ENCODE measurements at regions not wholly inside any gene's neighbourhood (a gene's known extent, or its start where the extent isn't known, plus 50 kb on each side); places are given as distances from the start of the nearest gene placed in this dataset.
"Not testable (repeated sequence)": the region's sequence is repeated elsewhere in the genome, so short reads cannot be mapped to it uniquely, and the experiment has no call there.

DNA sequence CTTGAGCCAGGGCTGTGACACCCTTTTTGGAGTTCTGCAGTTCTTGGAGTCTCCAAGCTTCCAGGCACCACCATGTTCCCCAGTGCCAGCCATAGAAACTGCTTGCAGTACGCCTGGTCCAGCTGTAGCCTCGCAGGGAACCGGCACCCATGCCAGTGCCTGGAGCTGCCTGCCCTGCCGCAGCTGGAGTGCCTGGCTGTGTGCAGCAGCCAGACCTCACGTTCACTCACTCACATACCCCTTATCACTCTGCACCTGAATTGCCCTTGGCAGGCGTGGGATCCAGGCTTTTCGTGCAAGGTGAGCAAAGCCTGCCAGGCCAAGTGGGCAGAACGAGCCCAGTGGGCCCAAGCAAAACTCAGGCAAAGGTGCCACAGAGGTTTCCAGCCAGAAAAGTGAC lies 77.8 kb upstream of the SHB start:
- intact Hi-C loops (cut with DNase I), result no loop called here
- DNase-seq (ENCODE audit: low spot score), result no peak

DNA sequence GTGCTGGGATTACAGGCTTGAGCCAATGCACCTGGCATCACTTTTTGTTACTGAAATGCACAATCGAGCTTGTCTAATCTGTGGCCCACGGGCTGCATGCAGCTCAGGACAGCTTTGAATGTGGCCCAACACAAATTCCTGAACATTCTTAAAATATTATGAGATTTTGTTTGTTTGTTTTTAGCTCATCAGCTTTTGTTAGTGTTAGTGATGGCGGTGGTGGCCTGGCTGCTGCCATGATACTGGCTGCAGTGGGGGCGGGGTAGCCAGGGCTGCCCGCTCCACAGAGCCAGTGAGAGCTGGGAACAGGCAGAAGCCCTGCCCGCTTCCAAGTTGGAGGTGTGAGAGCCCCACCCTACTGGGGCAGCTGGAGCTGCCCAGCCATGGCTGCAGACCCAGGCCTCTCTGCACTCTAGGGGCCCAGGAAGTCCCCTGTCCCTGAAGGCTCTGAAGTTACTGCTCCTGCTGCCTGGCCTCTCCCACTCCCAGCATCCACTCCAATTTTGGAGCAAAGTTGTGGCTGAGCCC lies 76.6 kb upstream of the SHB start:
- intact Hi-C loops (cut with DNase I), result no loop called here

GRCh38 chr9:38144421-38144820 lies 75.4 kb upstream of the SHB start:
- intact Hi-C loops (cut with DNase I), result no loop called here
- no peak for DNase-seq (ENCODE audit: low spot score)

More for the DNA sequence above, 76.6 kb upstream of the SHB start:
- no peak for DNase-seq (ENCODE audit: low spot score)

DNA sequence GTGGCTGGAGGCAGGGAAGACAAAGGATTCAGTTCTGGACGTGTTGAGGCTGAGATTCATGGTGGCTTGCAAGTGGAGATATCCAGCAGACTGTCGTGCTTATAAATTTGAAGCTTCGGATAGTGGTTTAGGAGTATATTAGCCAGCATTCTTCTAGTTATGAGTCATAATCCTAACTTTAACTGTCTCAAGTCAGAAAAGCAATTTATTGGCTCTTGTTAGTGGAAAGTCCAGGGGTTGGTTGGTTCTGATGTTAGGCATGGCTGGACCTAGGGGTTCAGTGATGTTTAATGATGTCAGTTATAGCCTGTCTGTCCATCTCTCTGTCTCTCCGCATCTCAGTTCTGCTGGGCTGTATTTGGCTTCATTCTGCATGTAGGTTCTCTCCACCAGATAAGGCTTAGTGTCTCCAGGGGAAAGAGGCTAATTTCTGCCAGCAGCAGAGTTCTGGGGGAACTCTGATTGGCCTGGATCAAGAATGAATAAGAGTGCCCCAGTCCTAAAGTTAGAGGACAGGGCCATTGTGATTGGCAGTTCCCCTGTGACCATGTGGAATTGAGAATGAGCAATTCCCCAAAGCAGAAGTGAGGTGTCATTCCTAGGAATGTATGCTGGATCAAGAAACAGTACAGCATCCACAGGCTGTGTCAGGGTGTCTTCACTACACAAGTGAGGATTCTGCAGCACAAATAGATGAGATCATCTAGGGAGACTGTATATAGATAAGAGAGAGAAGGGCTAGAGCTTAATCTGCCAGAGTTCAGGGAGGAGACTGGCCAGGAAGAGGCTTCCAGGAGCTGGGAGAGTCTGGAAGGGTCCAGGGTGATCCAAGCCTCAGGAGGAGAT lies 72.9 kb upstream of the SHB start:
- intact Hi-C loops (cut with DNase I), result no loop called here
- no peak for DNase-seq (ENCODE audit: low spot score)

- intact Hi-C loops (cut with DNase I), result no loop called here
- DNase-seq (ENCODE audit: low spot score), result no peak
These were observed 69.2 kb upstream of the SHB start for GRCh38 chr9:38138276-38138675.

DNA sequence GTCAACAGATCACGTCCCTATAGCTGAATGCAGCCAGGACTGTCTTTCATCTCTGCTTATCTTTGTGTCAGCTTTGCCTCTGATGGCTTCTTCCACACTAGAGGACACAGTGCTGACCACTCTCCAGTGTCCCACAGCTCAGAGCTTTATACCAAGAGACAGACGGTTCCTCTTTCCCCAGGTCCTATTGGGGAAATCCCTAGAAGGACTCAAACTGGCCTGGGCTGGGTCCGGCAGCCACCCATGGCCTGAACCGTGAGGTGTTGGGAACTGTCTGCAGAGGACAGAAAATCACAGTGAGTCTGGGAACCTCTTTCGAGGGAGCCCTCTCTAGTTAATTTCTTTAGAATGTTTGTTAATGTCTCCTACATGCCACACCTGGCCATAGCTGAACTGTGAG lies 68.3 kb upstream of the SHB start:
- intact Hi-C loops (cut with DNase I), result no loop called here
- no peak for DNase-seq (ENCODE audit: low spot score)

GRCh38 chr9:38136386-38136785 lies 67.4 kb upstream of the SHB start:
- intact Hi-C loops (cut with DNase I), result no loop called here
- DNase-seq (ENCODE audit: low spot score), result no peak

DNA sequence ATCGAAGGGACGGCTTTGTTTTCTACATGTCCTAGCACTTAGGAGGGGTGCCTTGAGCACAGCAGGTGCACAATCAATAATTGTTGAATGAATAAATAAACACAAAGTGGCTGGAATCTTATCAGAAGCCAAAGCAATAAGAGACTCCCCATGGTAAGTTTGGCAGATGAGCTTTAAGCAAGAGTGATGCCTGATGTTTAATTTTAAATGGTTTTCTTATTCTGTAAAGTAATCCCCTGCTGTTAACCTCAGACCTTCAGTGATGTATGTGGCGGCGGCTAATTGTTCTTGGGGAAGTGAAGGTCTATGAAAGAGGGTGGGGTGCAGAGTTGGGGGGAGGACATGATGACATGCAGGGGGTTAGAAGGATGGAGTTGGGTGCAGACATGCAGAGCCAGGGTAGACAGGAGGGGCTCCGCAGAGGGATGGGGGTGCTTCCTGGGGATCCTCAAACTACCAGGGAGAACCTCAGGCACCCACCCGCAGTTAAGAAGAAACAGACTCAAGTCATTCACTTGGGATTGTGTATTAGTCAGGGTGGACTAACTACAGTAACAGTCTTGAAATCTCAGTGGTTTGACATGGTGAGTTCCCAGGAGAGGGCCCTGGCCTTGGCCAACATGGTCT lies 65.7 kb upstream of the SHB start:
- no peak for DNase-seq (ENCODE audit: low spot score)
- intact Hi-C loops (cut with DNase I), result no loop called here

GRCh38 chr9:38133595-38133994 lies 64.6 kb upstream of the SHB start:
- intact Hi-C loops (cut with DNase I), result no loop called here
- DNase-seq (ENCODE audit: low spot score), result no peak

DNA sequence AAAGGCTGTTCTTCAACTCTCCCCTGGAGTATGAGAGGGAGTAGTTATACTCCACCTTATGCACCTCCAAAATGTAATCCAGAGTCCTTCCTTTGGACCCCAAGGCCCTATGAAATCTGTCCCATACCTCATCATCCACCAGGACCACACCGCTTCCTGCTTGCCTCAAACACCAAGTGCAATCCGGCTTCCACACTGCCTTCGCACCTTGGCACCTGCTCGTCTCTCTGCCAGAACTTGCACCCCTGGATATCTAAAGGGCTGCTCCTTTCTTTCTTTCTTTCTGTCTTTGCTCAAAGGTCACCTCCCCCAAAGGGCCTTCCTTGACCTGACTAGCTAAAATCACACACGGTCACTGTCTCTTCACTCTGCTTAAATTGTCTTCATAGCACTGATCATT lies 63.9 kb upstream of the SHB start:
- no peak for DNase-seq (ENCODE audit: low spot score)
- intact Hi-C loops (cut with DNase I), result no loop called here

DNA sequence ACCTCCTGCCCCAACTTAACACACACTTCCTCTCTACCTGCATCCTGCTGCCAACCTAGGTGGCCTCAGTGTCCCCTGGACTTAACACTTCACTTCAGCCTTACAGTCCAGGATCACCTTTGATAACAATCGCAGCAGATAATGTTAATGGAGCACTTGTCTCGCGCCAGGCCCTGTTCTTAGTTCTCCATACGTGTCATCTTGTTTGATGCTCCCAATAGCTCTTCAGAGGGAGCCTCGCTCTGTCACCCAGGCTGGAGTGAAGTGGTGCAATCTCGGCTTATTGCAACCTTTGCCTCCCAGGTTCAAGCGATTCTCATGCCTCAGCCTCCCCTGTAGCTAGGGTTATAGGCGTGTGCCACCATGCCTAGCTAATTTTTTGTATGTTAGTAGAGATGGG lies 62.7 kb upstream of the SHB start:
- intact Hi-C loops (cut with DNase I), result no loop called here
- DNase-seq (ENCODE audit: low spot score), result no peak

GRCh38 chr9:38130724-38131123 lies 61.7 kb upstream of the SHB start:
- no peak for DNase-seq (ENCODE audit: low spot score)
- intact Hi-C loops (cut with DNase I), result no loop called here

- DNase-seq (ENCODE audit: low spot score), result no peak
- intact Hi-C loops (cut with DNase I), result no loop called here
These were observed 60.3 kb upstream of the SHB start for GRCh38 chr9:38129366-38129765.

- intact Hi-C loops (cut with DNase I), result no loop called here
- no peak for DNase-seq (ENCODE audit: low spot score)
These were observed 59.8 kb upstream of the SHB start for GRCh38 chr9:38128752-38129270.

DNA sequence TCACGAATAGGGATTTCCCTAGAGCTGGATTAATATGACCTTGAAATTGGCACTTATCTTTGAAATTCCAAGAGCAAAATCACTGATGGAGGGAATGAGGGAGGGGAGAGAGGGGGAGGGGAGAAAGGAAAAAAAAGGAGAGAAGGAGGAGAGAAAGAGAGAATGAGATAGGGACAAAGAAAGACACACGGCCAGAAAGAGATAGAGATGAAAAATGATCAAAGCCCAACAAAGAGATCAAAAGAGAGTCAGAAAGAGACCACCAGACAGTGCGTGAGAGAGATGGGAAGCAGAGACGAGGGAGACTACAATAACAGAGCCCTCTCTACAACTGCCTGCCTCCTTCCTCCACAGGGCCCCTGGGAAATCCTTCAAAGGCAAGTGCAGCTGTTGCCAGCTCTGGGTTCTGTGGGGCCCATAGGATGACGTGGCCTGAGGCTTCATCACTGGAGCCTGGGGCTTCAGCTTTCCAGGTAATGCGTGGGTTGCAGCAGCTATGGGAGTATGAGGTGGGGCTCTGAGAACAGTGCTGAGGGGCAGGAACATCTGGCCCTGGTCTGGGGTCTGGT lies 58.3 kb upstream of the SHB start:
- intact Hi-C loops (cut with DNase I), result no loop called here

DNA sequence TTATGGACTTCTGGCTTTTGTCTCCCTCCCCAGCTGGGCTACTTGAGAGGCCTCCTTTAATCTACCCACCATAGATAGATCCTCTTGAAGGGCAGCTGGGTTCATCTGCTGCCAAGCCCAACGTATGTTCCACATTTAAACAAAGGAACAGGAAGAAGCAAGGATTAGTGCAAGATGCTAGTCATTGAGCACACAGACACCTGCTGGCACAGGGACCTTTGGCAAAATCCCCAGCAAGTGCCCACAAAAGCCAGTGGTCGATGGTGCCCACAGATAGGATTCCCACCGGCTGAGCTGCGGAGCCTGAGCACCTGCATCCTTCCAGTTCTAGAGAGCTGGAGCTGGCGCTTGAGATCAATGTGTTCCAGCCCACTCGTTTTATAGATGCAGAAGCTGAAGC lies 57.7 kb upstream of the SHB start:
- intact Hi-C loops (cut with DNase I), result no loop called here
- DNase-seq (ENCODE audit: low spot score), result no peak

More for the DNA sequence above, 58.3 kb upstream of the SHB start:
- no peak for DNase-seq (ENCODE audit: low spot score)

GRCh38 chr9:38125889-38126288 lies 56.9 kb upstream of the SHB start:
- intact Hi-C loops (cut with DNase I), result no loop called here
- no peak for DNase-seq (ENCODE audit: low spot score)

DNA sequence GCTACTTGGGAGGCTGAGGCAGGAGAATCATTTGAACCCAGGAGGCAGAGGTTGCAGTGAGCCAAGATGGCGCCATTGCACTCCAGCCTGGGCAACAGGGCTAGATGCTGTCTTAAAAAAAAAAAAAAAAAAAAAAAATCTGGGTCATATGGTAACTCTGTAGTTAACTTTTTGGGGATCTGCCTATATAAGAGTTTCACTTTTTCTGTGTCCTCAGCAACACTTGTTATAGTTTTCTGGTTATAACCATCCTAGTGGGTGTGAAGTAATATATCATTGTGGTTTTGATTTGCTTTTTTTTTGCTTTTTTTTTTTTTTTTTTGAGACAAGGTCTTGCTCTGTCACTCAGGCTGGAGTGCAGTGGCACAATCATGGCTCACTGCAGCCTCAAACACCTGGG lies 54.3 kb upstream of the SHB start:
- intact Hi-C loops (cut with DNase I); DNase-seq (ENCODE audit: low spot score): not testable (repeated sequence)

DNA sequence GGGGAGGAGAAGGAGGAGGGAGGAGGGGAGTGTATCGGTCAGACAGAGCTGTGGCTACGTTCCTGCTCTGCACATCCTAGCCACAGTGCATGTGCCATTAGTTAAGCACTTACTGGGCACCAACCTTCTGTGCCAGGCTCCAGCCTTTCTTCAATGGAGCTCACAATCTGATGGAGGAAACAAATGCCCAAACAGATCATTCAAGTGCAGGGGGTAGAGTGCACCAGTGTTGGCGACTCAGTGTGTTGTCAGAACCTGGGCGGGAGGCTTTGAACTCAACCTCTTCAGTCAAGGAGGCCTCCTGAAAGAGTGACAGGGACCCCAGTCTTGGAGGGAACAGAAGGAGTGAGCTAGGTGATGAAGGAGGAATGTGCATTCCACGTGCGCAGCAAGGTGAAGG lies 51.9 kb upstream of the SHB start:
- intact Hi-C loops (cut with DNase I), result no loop called here
- peak; percentile 26 for DNase-seq (ENCODE audit: low spot score)

- intact Hi-C loops (cut with DNase I), result no loop called here
- DNase-seq (ENCODE audit: low spot score), result no peak
These were observed 50.7 kb upstream of the SHB start for GRCh38 chr9:38119560-38120236.
